IPS-11a (cell line): ENCODE measurements at regions not wholly inside any gene's neighbourhood (a gene's known extent, or its start where the extent isn't known, plus 50 kb on each side); places are given as distances from the start of the nearest gene placed in this dataset.

Experiments used
- H3K4me3 ChIP-seq: one replicate; pipeline ENCODE4 v1.5.1; 2013; ENCODE audit warnings: low read depth, low read length, control low read depth

GRCh38 chr5:1707467-1707866 lies 92.2 kb downstream of the MRPL36 start:
- H3K4me3 ChIP-seq: no peak overlapping the region

GRCh38 chr5:1706428-1706827 lies 93.2 kb downstream of the MRPL36 start:
- no peak overlapping the region for H3K4me3 ChIP-seq

- no peak overlapping the region for H3K4me3 ChIP-seq
Observed at GRCh38 chr5:1706021-1706420, 93.6 kb downstream of the MRPL36 start.

- no peak overlapping the region for H3K4me3 ChIP-seq
Observed at GRCh38 chr5:1704676-1705075, 95.0 kb downstream of the MRPL36 start.

GRCh38 chr5:1704266-1704665 lies 95.4 kb downstream of the MRPL36 start:
- no peak overlapping the region for H3K4me3 ChIP-seq

GRCh38 chr5:1703352-1704050 lies 96.1 kb downstream of the MRPL36 start:
- no peak overlapping the region for H3K4me3 ChIP-seq

GRCh38 chr5:1702318-1702717 lies 97.3 kb downstream of the MRPL36 start:
- H3K4me3 ChIP-seq: no peak overlapping the region

GRCh38 chr5:1701884-1702283 lies 97.8 kb downstream of the MRPL36 start:
- no peak overlapping the region for H3K4me3 ChIP-seq

GRCh38 chr5:1701216-1701864 lies 98.3 kb downstream of the MRPL36 start:
- no peak overlapping the region for H3K4me3 ChIP-seq

- H3K4me3 ChIP-seq: no peak overlapping the region
Observed at GRCh38 chr5:1699394-1699793, 100.2 kb downstream of the MRPL36 start.

- H3K4me3 ChIP-seq: no peak overlapping the region
Observed at GRCh38 chr5:1698589-1699316, 100.9 kb downstream of the MRPL36 start.

GRCh38 chr5:1692381-1692780 lies 107.3 kb downstream of the MRPL36 start:
- no peak overlapping the region for H3K4me3 ChIP-seq

GRCh38 chr5:1687301-1687970 lies 112.2 kb downstream of the MRPL36 start:
- no peak overlapping the region for H3K4me3 ChIP-seq

- no peak overlapping the region for H3K4me3 ChIP-seq
Observed at GRCh38 chr5:1686016-1686802, 113.4 kb downstream of the MRPL36 start.

GRCh38 chr5:1685066-1685465 lies 114.6 kb downstream of the MRPL36 start:
- H3K4me3 ChIP-seq: no peak overlapping the region

- no peak overlapping the region for H3K4me3 ChIP-seq
Observed at GRCh38 chr5:1681955-1682354, 117.7 kb downstream of the MRPL36 start.

GRCh38 chr5:1673042-1673677 lies 126.5 kb downstream of the MRPL36 start:
- no peak overlapping the region for H3K4me3 ChIP-seq

GRCh38 chr5:1672396-1672795 lies 127.2 kb downstream of the MRPL36 start:
- H3K4me3 ChIP-seq: no peak overlapping the region

GRCh38 chr5:1671351-1671750 lies 128.3 kb downstream of the MRPL36 start:
- H3K4me3 ChIP-seq: no peak overlapping the region

- H3K4me3 ChIP-seq: no peak overlapping the region
Observed at GRCh38 chr5:1670351-1670750, 129.3 kb downstream of the MRPL36 start.
